NCI-H146 (cell line): ENCODE measurements at regions not wholly inside any gene's neighbourhood (a gene's known extent, or its start where the extent isn't known, plus 50 kb on each side); places are given as distances from the start of the nearest gene placed in this dataset.

Source experiments
- DNase-seq: peaks from one replicate; lab custom pipeline; 2025; lab: John Stamatoyannopoulos, UW

GRCh38 chrX:96311366-96311765 is 373.3 kb upstream of the DIAPH2 start:
- DNase-seq = no peak

- no peak for DNase-seq
Observed at GRCh38 chrX:96314985-96315384, 369.7 kb upstream of the DIAPH2 start.

GRCh38 chrX:96361844-96362243 is 322.8 kb upstream of the DIAPH2 start:
- no peak for DNase-seq

- peak; percentile 3 for DNase-seq
Observed at GRCh38 chrX:96372313-96373046, 312.2 kb upstream of the DIAPH2 start.

GRCh38 chrX:96373047-96373355 is 311.6 kb upstream of the DIAPH2 start:
- no peak for DNase-seq

- no peak for DNase-seq
Observed at GRCh38 chrX:96376266-96376665, 308.4 kb upstream of the DIAPH2 start.

GRCh38 chrX:96379951-96380350 is 304.7 kb upstream of the DIAPH2 start:
- no peak for DNase-seq

- DNase-seq = no peak
Observed at GRCh38 chrX:96382018-96382417, 302.6 kb upstream of the DIAPH2 start.

- no peak for DNase-seq
Observed at GRCh38 chrX:96383428-96383827, 301.2 kb upstream of the DIAPH2 start.

GRCh38 chrX:96386325-96386724 is 298.3 kb upstream of the DIAPH2 start:
- no peak for DNase-seq

GRCh38 chrX:96386981-96387380 is 297.7 kb upstream of the DIAPH2 start:
- no peak for DNase-seq

GRCh38 chrX:96387801-96388200 is 296.8 kb upstream of the DIAPH2 start:
- no peak for DNase-seq

GRCh38 chrX:96389281-96390047 is 295.2 kb upstream of the DIAPH2 start:
- no peak for DNase-seq

GRCh38 chrX:96394598-96394997 is 290.0 kb upstream of the DIAPH2 start:
- DNase-seq = no peak

GRCh38 chrX:96403446-96403845 is 281.2 kb upstream of the DIAPH2 start:
- DNase-seq = no peak

- no peak for DNase-seq
Observed at GRCh38 chrX:96405842-96406241, 278.8 kb upstream of the DIAPH2 start.

- DNase-seq = no peak
Observed at GRCh38 chrX:96407072-96407471, 277.6 kb upstream of the DIAPH2 start.

GRCh38 chrX:96407501-96407900 is 277.1 kb upstream of the DIAPH2 start:
- DNase-seq = no peak

GRCh38 chrX:96407981-96408380 is 276.7 kb upstream of the DIAPH2 start:
- no peak for DNase-seq

- DNase-seq = no peak
Observed at GRCh38 chrX:96410927-96411326, 273.7 kb upstream of the DIAPH2 start.

- DNase-seq = no peak
Observed at GRCh38 chrX:96417695-96418094, 266.9 kb upstream of the DIAPH2 start.

GRCh38 chrX:96424007-96424406 is 260.6 kb upstream of the DIAPH2 start:
- DNase-seq = no peak

- DNase-seq = no peak
Observed at GRCh38 chrX:96425200-96425599, 259.4 kb upstream of the DIAPH2 start.
